Osteocyte (in vitro differentiated cells): ENCODE measurements at regions not wholly inside any gene's neighbourhood (a gene's known extent, or its start where the extent isn't known, plus 50 kb on each side); places are given as distances from the start of the nearest gene placed in this dataset.

Source experiments
- DNase-seq: peaks from one replicate; pipeline ENCODE4 v3.0.0; 2021; ENCODE audit warnings: mixed read lengths; ENCODE audit not compliant: unreplicated experiment; ENCODE audit errors: extremely low spot score
- H3K27ac Mint-ChIP-seq: one replicate; pipeline ENCODE4 v1.8.0; 2021; ENCODE audit warnings: mild to moderate bottlenecking, mixed read lengths; ENCODE audit not compliant: unreplicated experiment
- H3K27me3 Mint-ChIP-seq: one replicate; pipeline ENCODE4 v1.8.0; 2021; ENCODE audit warnings: mixed read lengths; ENCODE audit not compliant: unreplicated experiment
- H3K36me3 Mint-ChIP-seq: one replicate; pipeline ENCODE4 v1.8.0; 2021; ENCODE audit warnings: mixed read lengths; ENCODE audit not compliant: unreplicated experiment
- H3K4me1 Mint-ChIP-seq: one replicate; pipeline ENCODE4 v1.8.0; 2021; ENCODE audit warnings: mixed read lengths; ENCODE audit not compliant: unreplicated experiment
- H3K4me3 Mint-ChIP-seq: one replicate; pipeline ENCODE4 v1.8.0; 2021; ENCODE audit warnings: mild to moderate bottlenecking, moderate library complexity, mixed read lengths; ENCODE audit not compliant: unreplicated experiment
- H3K9me3 Mint-ChIP-seq: one replicate; pipeline ENCODE4 v1.8.0; 2021; ENCODE audit warnings: mixed read lengths; ENCODE audit not compliant: unreplicated experiment
- CTCF ChIP-seq: fragments of 200-600 bp; sonication (generic); IDR thresholded peaks from 2 replicates; pipeline ENCODE4 v1.5.0; 2021; ENCODE audit warnings: antibody characterized with exemption, mild to moderate bottlenecking, moderate library complexity

GRCh38 chr6:40778196-40778595 lies 191.0 kb upstream of the LRFN2 start:
- no peak for TF ChIP-seq CTCF
- no peak overlapping the region for H3K27ac Mint-ChIP-seq
- H3K36me3 Mint-ChIP-seq: no peaks in the 10 kb centered on the region
- H3K4me1 Mint-ChIP-seq: no peaks in the 10 kb centered on the region
- no peak overlapping the region for H3K4me3 Mint-ChIP-seq
- H3K9me3 Mint-ChIP-seq: no peaks in the 10 kb centered on the region
- no peak for DNase-seq
- peaks cover 4% of the 10 kb centered on the region for H3K27me3 Mint-ChIP-seq

GRCh38 chr6:40774932-40775331 lies 187.8 kb upstream of the LRFN2 start:
- Mint-ChIP-seq H3K4me3 (no peak overlapping the region), H3K27me3 (peaks cover 14% of the 10 kb centered on the region), H3K9me3 (peaks cover 7% of the 10 kb centered on the region), H3K36me3 (no peaks in the 10 kb centered on the region), H3K4me1 (no peaks in the 10 kb centered on the region), H3K27ac (no peak overlapping the region)
- TF ChIP-seq CTCF: no peak
- no peak for DNase-seq

GRCh38 chr6:40770794-40771193 lies 183.6 kb upstream of the LRFN2 start:
- Mint-ChIP-seq H3K4me3 (no peak overlapping the region), H3K27ac (no peak overlapping the region), H3K9me3 (peaks cover 7% of the 10 kb centered on the region), H3K4me1 (no peaks in the 10 kb centered on the region), H3K36me3 (no peaks in the 10 kb centered on the region), H3K27me3 (peaks cover 19% of the 10 kb centered on the region)
- no peak for TF ChIP-seq CTCF
- DNase-seq: no peak

- DNase-seq: no peak
- no peaks in the 10 kb centered on the region for H3K4me1 Mint-ChIP-seq
- H3K36me3 Mint-ChIP-seq: no peaks in the 10 kb centered on the region
- peaks cover 5% of the 10 kb centered on the region for H3K27me3 Mint-ChIP-seq
- H3K4me3 Mint-ChIP-seq: no peak overlapping the region
- H3K9me3 Mint-ChIP-seq: no peaks in the 10 kb centered on the region
- no peak overlapping the region for H3K27ac Mint-ChIP-seq
- TF ChIP-seq CTCF: no peak
Measured at GRCh38 chr6:40764726-40765125, 177.6 kb upstream of the LRFN2 start.

- Mint-ChIP-seq H3K27ac (no peak overlapping the region), H3K9me3 (no peaks in the 10 kb centered on the region), H3K4me3 (no peak overlapping the region), H3K27me3 (peaks cover 7% of the 10 kb centered on the region), H3K4me1 (no peaks in the 10 kb centered on the region), H3K36me3 (no peaks in the 10 kb centered on the region)
- no peak for TF ChIP-seq CTCF
- no peak for DNase-seq
Measured at GRCh38 chr6:40762981-40763380, 175.8 kb upstream of the LRFN2 start.
